ENCODE measurements at regions not wholly inside any gene's neighbourhood (a gene's known extent, or its start where the extent isn't known, plus 50 kb on each side); places are given as distances from the start of the nearest gene placed in this dataset.
"Not testable (repeated sequence)": the region's sequence is repeated elsewhere in the genome, so short reads cannot be mapped to it uniquely, and the experiment has no call there.

GRCh38 chr10:33594475-33594874, 260.0 kb upstream of the NRP1 start:
- WGBS (ENCODE audit: insufficient coverage, low coverage, low lambda C conversion rate, missing lambda C conversion rate) = 55% methylated on average over 8 of the region's 8 CpGs
- DNase-seq (no peak), ATAC-seq (no peak)
- TF ChIP-seq POLR2A (IDR thresholded peaks at IDR 0.05) (no peak), CTCF (IDR thresholded peaks at IDR 0.05) (no peak)
- H3K36me3 ChIP-seq = no peaks in the 10 kb centered on the region
- no peaks in the 10 kb centered on the region for H3K27me3 ChIP-seq
- no peak overlapping the region for H3K4me3 ChIP-seq
- intact Hi-C loops (cut with DNase I) = no loop called here
- no peak overlapping the region for H3K27ac ChIP-seq
- no peaks in the 10 kb centered on the region for H3K9me3 ChIP-seq
- H3K4me1 ChIP-seq = no peaks in the 10 kb centered on the region

GRCh38 chr10:33588974-33589600, 254.6 kb upstream of the NRP1 start:
- DNase-seq = no peak
- WGBS (ENCODE audit: insufficient coverage, low coverage, low lambda C conversion rate, missing lambda C conversion rate) = 68% methylated on average over 4 of the region's 5 CpGs
- intact Hi-C loops (cut with DNase I) = no loop called here

GRCh38 chr10:33584596-33584995, 250.1 kb upstream of the NRP1 start:
- H3K4me1 ChIP-seq; H3K9me3 ChIP-seq; H3K36me3 ChIP-seq; H3K27me3 ChIP-seq; H3K27ac ChIP-seq; DNase-seq; H3K4me3 ChIP-seq; intact Hi-C loops (cut with DNase I); ATAC-seq: not testable (repeated sequence)
- WGBS (ENCODE audit: insufficient coverage, low coverage, low lambda C conversion rate, missing lambda C conversion rate) = 86% methylated on average over 2 of the region's 3 CpGs

More at GRCh38 chr10:33588974-33589600, 254.6 kb upstream of the NRP1 start:
- no peaks in the 10 kb centered on the region for H3K4me1 ChIP-seq
- H3K27me3 ChIP-seq = no peaks in the 10 kb centered on the region
- no peak for ATAC-seq
- no peaks in the 10 kb centered on the region for H3K36me3 ChIP-seq
- no peaks in the 10 kb centered on the region for H3K9me3 ChIP-seq
- H3K4me3 ChIP-seq = no peak overlapping the region
- no peak for TF ChIP-seq CTCF (IDR thresholded peaks at IDR 0.05)
- TF ChIP-seq POLR2A (IDR thresholded peaks at IDR 0.05) = no peak
- no peak overlapping the region for H3K27ac ChIP-seq

GRCh38 chr10:33579996-33580395, 245.5 kb upstream of the NRP1 start:
- DNase-seq (no peak), ATAC-seq (no peak)
- H3K36me3 ChIP-seq = no peaks in the 10 kb centered on the region
- H3K27ac ChIP-seq = no peak overlapping the region
- 72% methylated on average over 3 of the region's 3 CpGs for WGBS (ENCODE audit: insufficient coverage, low coverage, low lambda C conversion rate, missing lambda C conversion rate)
- H3K4me3 ChIP-seq = no peak overlapping the region
- TF ChIP-seq CTCF (IDR thresholded peaks at IDR 0.05) (no peak), POLR2A (IDR thresholded peaks at IDR 0.05) (no peak)
- no peaks in the 10 kb centered on the region for H3K27me3 ChIP-seq
- no peaks in the 10 kb centered on the region for H3K9me3 ChIP-seq
- H3K4me1 ChIP-seq = no peaks in the 10 kb centered on the region
- intact Hi-C loops (cut with DNase I) = no loop called here

- TF ChIP-seq POLR2A (IDR thresholded peaks at IDR 0.05) (no peak), CTCF (IDR thresholded peaks at IDR 0.05) (no peak)
- ATAC-seq (no peak), DNase-seq (no peak)
- Histone ChIP-seq H3K27me3 (no peaks in the 10 kb centered on the region), H3K4me1 (no peaks in the 10 kb centered on the region), H3K27ac (no peak overlapping the region), H3K9me3 (no peaks in the 10 kb centered on the region), H3K36me3 (no peaks in the 10 kb centered on the region), H3K4me3 (no peak overlapping the region)
- 68% methylated on average over 2 of the region's 2 CpGs for WGBS (ENCODE audit: insufficient coverage, low coverage, low lambda C conversion rate, missing lambda C conversion rate)
- intact Hi-C loops (cut with DNase I) = no loop called here
Observed at GRCh38 chr10:33573606-33574005, 239.1 kb upstream of the NRP1 start.

Data from right lobe of liver (tissue), 6 donors.